T-helper 1 cell treated with Interleukin-12 subunit alpha and Interleukin-12 subunit beta and Interleukin-4 antibody, amounts not matched to agents 30 μg/mL and 1 μg/mL, for 36 hours (primary cell): ENCODE measurements at regions not wholly inside any gene's neighbourhood (a gene's known extent, or its start where the extent isn't known, plus 50 kb on each side); places are given as distances from the start of the nearest gene placed in this dataset.

Experiments used
- H3K27ac Mint-ChIP-seq: one replicate; pipeline ENCODE4 v1.8.0; 2021; ENCODE audit warnings: mild to moderate bottlenecking, mixed read lengths
- H3K27me3 Mint-ChIP-seq: one replicate; pipeline ENCODE4 v1.8.0; 2021; ENCODE audit warnings: low read depth, mixed read lengths
- H3K36me3 Mint-ChIP-seq: one replicate; pipeline ENCODE4 v1.8.0; 2021; ENCODE audit warnings: low read depth, mixed read lengths
- H3K4me1 Mint-ChIP-seq: one replicate; pipeline ENCODE4 v1.8.0; 2021; ENCODE audit warnings: low read depth, mixed read lengths
- H3K4me3 Mint-ChIP-seq: one replicate; pipeline ENCODE4 v1.8.0; 2021; ENCODE audit warnings: mild to moderate bottlenecking, moderate library complexity, mixed read lengths
- H3K9me3 Mint-ChIP-seq: one replicate; pipeline ENCODE4 v1.8.0; 2021; ENCODE audit warnings: mixed read lengths

GRCh38 chr1:93743465-93743864, 61.8 kb upstream of the BCAR3 start:
- H3K36me3 Mint-ChIP-seq: peaks cover 6% of the 10 kb centered on the region
- no peak overlapping the region for H3K4me3 Mint-ChIP-seq
- H3K9me3 Mint-ChIP-seq: peaks cover 9% of the 10 kb centered on the region
- no peak overlapping the region for H3K27ac Mint-ChIP-seq
- H3K27me3 Mint-ChIP-seq: peaks cover 4% of the 10 kb centered on the region
- H3K4me1 Mint-ChIP-seq: peaks cover 21% of the 10 kb centered on the region

DNA sequence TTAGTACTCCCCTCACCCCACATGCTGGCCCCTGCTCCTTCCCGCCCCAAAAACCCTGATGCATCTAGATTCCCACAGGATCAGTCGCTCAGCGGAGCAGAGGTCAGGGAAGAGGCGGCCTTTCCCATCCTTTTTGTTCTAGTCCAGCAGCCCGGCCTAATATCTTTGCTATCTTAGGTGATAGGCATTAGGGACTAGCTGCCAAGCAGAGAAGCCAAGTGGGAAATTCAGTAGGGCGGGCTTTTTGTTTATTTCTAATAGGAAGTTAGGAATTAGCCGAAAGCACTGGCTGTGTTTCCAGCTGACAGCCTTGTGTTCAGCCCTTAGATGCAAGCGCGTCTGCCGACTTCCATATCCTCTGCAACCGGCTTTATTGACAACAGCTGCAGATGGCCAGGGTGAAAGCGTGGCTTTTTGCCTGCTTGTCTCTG, 59.0 kb upstream of the BCAR3 start:
- peaks cover 13% of the 10 kb centered on the region for H3K4me1 Mint-ChIP-seq
- no peaks in the 10 kb centered on the region for H3K36me3 Mint-ChIP-seq
- H3K9me3 Mint-ChIP-seq: no peaks in the 10 kb centered on the region
- peaks cover 4% of the 10 kb centered on the region for H3K27me3 Mint-ChIP-seq
- H3K4me3 Mint-ChIP-seq: no peak overlapping the region
- H3K27ac Mint-ChIP-seq: no peak overlapping the region

GRCh38 chr1:93740157-93740556, 58.5 kb upstream of the BCAR3 start:
- Mint-ChIP-seq H3K4me1 (peaks cover 9% of the 10 kb centered on the region), H3K4me3 (no peak overlapping the region), H3K27me3 (peaks cover 4% of the 10 kb centered on the region), H3K9me3 (no peaks in the 10 kb centered on the region), H3K36me3 (no peaks in the 10 kb centered on the region), H3K27ac (no peak overlapping the region)

DNA sequence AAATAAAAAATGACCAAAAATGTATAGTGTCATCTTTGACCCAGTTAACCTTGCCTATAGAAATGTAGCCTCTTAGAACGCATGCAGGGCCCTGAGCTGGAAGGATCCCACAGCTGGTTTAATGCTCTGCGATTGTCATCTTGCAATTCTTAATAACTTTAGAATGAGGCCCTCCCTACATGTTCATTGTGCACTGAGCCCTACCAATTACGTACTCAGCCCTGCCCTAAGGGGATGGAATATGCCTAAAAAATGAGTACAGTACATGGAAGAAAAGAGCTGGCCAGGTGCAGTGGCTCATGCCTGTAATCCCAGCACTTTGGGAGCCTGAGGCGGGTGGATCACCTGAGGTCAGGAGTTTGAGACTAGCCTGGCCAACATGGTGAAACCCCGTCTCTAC, 57.8 kb upstream of the BCAR3 start:
- Mint-ChIP-seq H3K9me3 (no peaks in the 10 kb centered on the region), H3K27ac (no peak overlapping the region), H3K4me1 (peaks cover 2% of the 10 kb centered on the region), H3K4me3 (no peak overlapping the region), H3K36me3 (no peaks in the 10 kb centered on the region), H3K27me3 (peaks cover 4% of the 10 kb centered on the region)

GRCh38 chr1:93738926-93739325, 57.3 kb upstream of the BCAR3 start:
- Mint-ChIP-seq H3K36me3 (no peaks in the 10 kb centered on the region), H3K4me1 (no peaks in the 10 kb centered on the region), H3K9me3 (no peaks in the 10 kb centered on the region)

DNA sequence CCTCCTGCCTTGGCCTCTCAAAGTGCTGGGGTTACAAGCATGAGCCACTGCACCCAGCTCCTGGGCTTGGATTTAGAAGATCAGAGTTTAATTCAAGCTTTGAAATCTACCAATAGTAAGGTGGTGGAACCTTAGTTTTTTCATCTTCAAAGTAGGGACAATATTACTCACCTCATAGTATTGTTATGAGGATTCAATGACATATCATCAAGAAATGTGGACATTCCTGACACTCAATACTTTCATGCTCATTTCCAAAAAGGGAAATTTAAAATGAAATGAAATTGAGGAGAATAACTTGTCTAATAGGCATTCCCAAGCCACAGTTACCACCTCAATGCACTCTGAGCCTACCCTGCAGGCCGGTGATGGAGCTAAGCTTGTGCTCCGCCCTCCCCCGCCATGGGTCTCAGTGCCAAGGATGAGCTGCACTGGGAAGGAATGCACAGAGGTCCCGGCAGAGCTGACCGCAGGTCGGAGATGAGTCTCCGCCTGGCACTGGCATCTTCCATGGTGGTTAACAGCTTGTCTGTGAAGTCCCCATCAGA, 56.5 kb upstream of the BCAR3 start:
- H3K27ac Mint-ChIP-seq: no peak overlapping the region
- H3K36me3 Mint-ChIP-seq: no peaks in the 10 kb centered on the region
- H3K4me3 Mint-ChIP-seq: no peak overlapping the region
- peaks cover 4% of the 10 kb centered on the region for H3K27me3 Mint-ChIP-seq
- H3K4me1 Mint-ChIP-seq: no peaks in the 10 kb centered on the region
- no peaks in the 10 kb centered on the region for H3K9me3 Mint-ChIP-seq

More at GRCh38 chr1:93738926-93739325, 57.3 kb upstream of the BCAR3 start:
- Mint-ChIP-seq H3K27me3 (peaks cover 4% of the 10 kb centered on the region), H3K27ac (no peak overlapping the region), H3K4me3 (no peak overlapping the region)

DNA sequence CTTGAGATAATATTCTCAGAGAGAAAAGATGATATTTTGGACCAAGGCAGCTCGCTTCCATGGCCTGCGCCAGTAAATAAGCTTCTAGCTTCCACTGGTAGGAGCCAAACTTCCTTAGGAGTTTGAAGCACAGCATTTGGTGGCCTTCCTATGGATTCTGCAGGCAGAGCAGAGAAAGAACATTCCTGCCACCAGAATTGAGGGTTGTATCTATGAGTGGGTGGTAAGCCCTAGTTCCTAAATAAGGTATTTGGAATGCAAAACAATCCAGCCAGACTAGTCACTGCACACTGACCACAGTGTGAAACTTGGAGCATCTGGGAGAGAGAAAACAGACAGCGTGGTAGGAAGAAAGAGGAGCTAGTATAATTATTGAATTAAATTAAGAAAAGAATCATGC, 54.1 kb upstream of the BCAR3 start:
- Mint-ChIP-seq H3K36me3 (no peaks in the 10 kb centered on the region), H3K27ac (no peak overlapping the region), H3K9me3 (no peaks in the 10 kb centered on the region), H3K4me1 (no peaks in the 10 kb centered on the region), H3K4me3 (no peak overlapping the region), H3K27me3 (peaks cover 4% of the 10 kb centered on the region)

DNA sequence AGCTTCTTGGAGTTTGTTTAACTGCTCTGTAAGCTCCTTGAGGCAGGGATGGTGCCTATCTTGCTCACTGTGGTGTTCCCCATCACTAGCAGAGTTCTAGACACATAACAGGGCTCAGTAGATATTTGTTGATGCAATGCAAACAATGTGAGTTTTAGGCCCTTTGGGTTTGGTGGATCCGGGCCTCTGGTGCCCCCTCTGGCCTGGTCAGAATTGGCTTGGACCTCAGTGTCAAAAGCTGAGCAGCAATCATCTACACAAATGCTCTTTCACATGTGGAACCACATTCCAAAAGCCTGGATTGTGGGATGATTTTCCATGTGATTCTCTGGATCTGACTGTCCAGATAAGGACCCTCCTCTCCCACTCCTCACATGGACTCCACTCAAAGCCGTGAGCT, 53.4 kb upstream of the BCAR3 start:
- Mint-ChIP-seq H3K4me3 (no peak overlapping the region), H3K27ac (no peak overlapping the region), H3K36me3 (no peaks in the 10 kb centered on the region), H3K27me3 (peaks cover 4% of the 10 kb centered on the region), H3K9me3 (no peaks in the 10 kb centered on the region), H3K4me1 (no peaks in the 10 kb centered on the region)

DNA sequence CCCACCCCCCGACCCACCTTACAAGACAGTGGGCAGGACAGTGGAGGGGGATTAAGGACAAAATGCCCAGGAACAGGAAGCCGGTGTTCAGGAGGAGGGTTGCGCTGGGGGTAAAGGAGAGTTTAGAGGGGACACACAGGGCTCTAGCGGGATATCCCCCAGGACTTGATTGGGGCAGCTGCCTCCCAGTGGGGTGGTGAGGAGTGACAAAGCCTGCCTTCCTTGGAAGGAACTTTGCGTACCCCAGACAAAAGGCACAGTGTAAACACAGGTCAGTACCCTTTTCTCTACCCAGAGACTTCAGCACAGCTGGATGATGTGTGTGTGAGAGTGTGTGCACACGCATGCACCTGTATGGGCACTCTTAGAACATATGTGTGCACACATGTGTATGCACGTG, 51.7 kb upstream of the BCAR3 start:
- no peaks in the 10 kb centered on the region for H3K9me3 Mint-ChIP-seq
- no peak overlapping the region for H3K27ac Mint-ChIP-seq
- no peaks in the 10 kb centered on the region for H3K36me3 Mint-ChIP-seq
- peaks cover 4% of the 10 kb centered on the region for H3K27me3 Mint-ChIP-seq
- H3K4me3 Mint-ChIP-seq: no peak overlapping the region
- no peaks in the 10 kb centered on the region for H3K4me1 Mint-ChIP-seq

GRCh38 chr1:93732514-93732913, 50.9 kb upstream of the BCAR3 start:
- Mint-ChIP-seq H3K27ac (no peak overlapping the region), H3K9me3 (no peaks in the 10 kb centered on the region), H3K4me3 (no peak overlapping the region), H3K36me3 (no peaks in the 10 kb centered on the region), H3K4me1 (no peaks in the 10 kb centered on the region), H3K27me3 (peaks cover 4% of the 10 kb centered on the region)
